ENCODE measurements at regions not wholly inside any gene's neighbourhood (a gene's known extent, or its start where the extent isn't known, plus 50 kb on each side); places are given as distances from the start of the nearest gene placed in this dataset.

- Mint-ChIP-seq H3K27ac (no peak overlapping the region), H3K4me1 (no peaks in the 10 kb centered on the region), H3K27me3 (ENCODE audit: low read depth, poor library complexity) (peaks cover 5% of the 10 kb centered on the region), H3K36me3 (ENCODE audit: low read depth) (no peaks in the 10 kb centered on the region), H3K4me3 (no peak overlapping the region), H3K9me3 (no peaks in the 10 kb centered on the region)
- no peak for TF ChIP-seq CTCF (IDR thresholded peaks at IDR 0.05)
- DNase-seq, result no peak
Observed at GRCh38 chr21:26752849-26753248, 92.4 kb downstream of the ADAMTS1 start.

DNA sequence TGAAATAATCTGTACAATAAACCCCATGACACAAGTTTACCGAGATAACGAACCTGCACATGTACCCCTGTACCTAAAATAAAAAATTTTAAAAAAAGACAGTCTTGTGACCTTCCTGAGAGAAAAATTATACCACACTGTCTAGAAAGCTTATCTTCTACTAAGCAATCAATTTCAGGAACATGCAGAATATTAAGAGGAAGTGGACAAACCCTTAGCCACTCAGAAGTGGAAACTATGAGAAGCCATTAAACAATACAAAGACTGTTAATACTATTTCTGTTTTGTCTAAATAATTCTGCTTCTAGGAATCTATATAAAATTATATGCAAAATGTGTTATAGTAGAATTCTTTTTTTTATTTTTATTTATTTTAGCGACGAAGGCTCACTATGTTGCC is 93.9 kb downstream of the ADAMTS1 start:
- no peak for TF ChIP-seq CTCF (IDR thresholded peaks at IDR 0.05)
- peaks cover 5% of the 10 kb centered on the region for H3K27me3 Mint-ChIP-seq (ENCODE audit: low read depth, poor library complexity)
- H3K4me3 Mint-ChIP-seq, result no peak overlapping the region

GRCh38 chr21:26748066-26748465 is 97.1 kb downstream of the ADAMTS1 start:
- peaks cover 5% of the 10 kb centered on the region for H3K27me3 Mint-ChIP-seq (ENCODE audit: low read depth, poor library complexity)
- TF ChIP-seq CTCF (IDR thresholded peaks at IDR 0.05), result no peak
- no peaks in the 10 kb centered on the region for H3K4me1 Mint-ChIP-seq
- no peak overlapping the region for H3K27ac Mint-ChIP-seq
- DNase-seq, result no peak
- no peaks in the 10 kb centered on the region for H3K36me3 Mint-ChIP-seq (ENCODE audit: low read depth)
- no peak overlapping the region for H3K4me3 Mint-ChIP-seq
- H3K9me3 Mint-ChIP-seq, result no peaks in the 10 kb centered on the region

More for the DNA sequence above, 93.9 kb downstream of the ADAMTS1 start:
- Mint-ChIP-seq H3K27ac (no peak overlapping the region), H3K4me1 (no peaks in the 10 kb centered on the region), H3K36me3 (ENCODE audit: low read depth) (no peaks in the 10 kb centered on the region), H3K9me3 (no peaks in the 10 kb centered on the region)
- no peak for DNase-seq

GRCh38 chr21:26747216-26747615 is 98.0 kb downstream of the ADAMTS1 start:
- Mint-ChIP-seq H3K27me3 (ENCODE audit: low read depth, poor library complexity) (peaks cover 5% of the 10 kb centered on the region), H3K36me3 (ENCODE audit: low read depth) (no peaks in the 10 kb centered on the region), H3K9me3 (no peaks in the 10 kb centered on the region), H3K4me1 (no peaks in the 10 kb centered on the region), H3K4me3 (no peak overlapping the region), H3K27ac (no peak overlapping the region)
- TF ChIP-seq CTCF (IDR thresholded peaks at IDR 0.05), result no peak
- DNase-seq, result no peak

GRCh38 chr21:26743524-26743923 is 101.7 kb downstream of the ADAMTS1 start:
- H3K27ac Mint-ChIP-seq, result no peak overlapping the region

More at GRCh38 chr21:26743524-26743923, 101.7 kb downstream of the ADAMTS1 start:
- Mint-ChIP-seq H3K9me3 (no peaks in the 10 kb centered on the region), H3K4me1 (no peaks in the 10 kb centered on the region), H3K36me3 (ENCODE audit: low read depth) (no peaks in the 10 kb centered on the region), H3K4me3 (no peak overlapping the region), H3K27me3 (ENCODE audit: low read depth, poor library complexity) (peaks cover 5% of the 10 kb centered on the region)
- no peak for TF ChIP-seq CTCF (IDR thresholded peaks at IDR 0.05)
- DNase-seq, result no peak
